ENCODE measurements at regions not wholly inside any gene's neighbourhood (a gene's known extent, or its start where the extent isn't known, plus 50 kb on each side); places are given as distances from the start of the nearest gene placed in this dataset.

GRCh38 chr7:120163449-120163848 lies 109.5 kb upstream of the KCND2 start:
- H3K27ac ChIP-seq (ENCODE audit: low read length, poor library complexity, severe bottlenecking), result no peak overlapping the region
- H4K8ac ChIP-seq (ENCODE audit: low read length), result no peak overlapping the region
- no peak overlapping the region for H2BK5ac ChIP-seq (ENCODE audit: low read depth, low read length, poor library complexity, severe bottlenecking)
- no peak overlapping the region for H3K4me3 ChIP-seq (ENCODE audit: insufficient read depth in 1 of 2, low read depth in 1 of 2, low read length in 2 of 2)
- 94% methylated on average over 4 of the region's 4 CpGs for WGBS
- H3K9me3 ChIP-seq (ENCODE audit: control insufficient read depth, low read length), result no peaks in the 10 kb centered on the region
- no peak overlapping the region for H4K91ac ChIP-seq (ENCODE audit: low read length)
- H2BK12ac ChIP-seq (ENCODE audit: low read length in 2 of 2), result no peak overlapping the region
- no peak overlapping the region for H2BK120ac ChIP-seq (ENCODE audit: low read depth, low read length)
- no peak overlapping the region for H3K9ac ChIP-seq (ENCODE audit: low read length)
- no peak overlapping the region for H2BK15ac ChIP-seq (ENCODE audit: low read depth, poor library complexity, severe bottlenecking)
- no peak for DNase-seq
- no peak overlapping the region for H3K4ac ChIP-seq (ENCODE audit: low read depth in 1 of 2, low read length in 2 of 2)
- no peak overlapping the region for H3K18ac ChIP-seq (ENCODE audit: low read depth in 1 of 2, low read length in 2 of 2)
- no peak overlapping the region for H3K23ac ChIP-seq (ENCODE audit: low read length in 2 of 2)
- H2AFZ ChIP-seq (ENCODE audit: low read depth, low read length), result no peak overlapping the region
- no peaks in the 10 kb centered on the region for H3K27me3 ChIP-seq (ENCODE audit: control insufficient read depth in 1 of 2, insufficient read depth in 1 of 2, low read length in 2 of 2)
- no peak overlapping the region for H2AK5ac ChIP-seq (ENCODE audit: low read length, severe bottlenecking)
- H3K14ac ChIP-seq (ENCODE audit: low read length in 2 of 2), result no peak overlapping the region
- H3K4me2 ChIP-seq (ENCODE audit: low read length, poor library complexity, severe bottlenecking), result no peak overlapping the region
- no peaks in the 10 kb centered on the region for H3K79me1 ChIP-seq (replicated peaks; ENCODE audit: low read length, poor library complexity, severe bottlenecking)
- H3K36me3 ChIP-seq (ENCODE audit: control insufficient read depth in 1 of 2, insufficient read depth in 2 of 2, low read depth in 1 of 2, low read length in 2 of 2), result no peaks in the 10 kb centered on the region
- H3K4me1 ChIP-seq (ENCODE audit: control insufficient read depth, insufficient read depth, low read depth, low read length), result no peaks in the 10 kb centered on the region

GRCh38 chr7:120165227-120165626 lies 107.7 kb upstream of the KCND2 start:
- no peak overlapping the region for H2BK15ac ChIP-seq (ENCODE audit: low read depth, poor library complexity, severe bottlenecking)
- no peak overlapping the region for H3K9ac ChIP-seq (ENCODE audit: low read length)
- H2AFZ ChIP-seq (ENCODE audit: low read depth, low read length), result no peak overlapping the region
- H3K18ac ChIP-seq (ENCODE audit: low read depth in 1 of 2, low read length in 2 of 2), result no peak overlapping the region
- no peak overlapping the region for H2BK5ac ChIP-seq (ENCODE audit: low read depth, low read length, poor library complexity, severe bottlenecking)
- no peak overlapping the region for H2BK120ac ChIP-seq (ENCODE audit: low read depth, low read length)
- H3K36me3 ChIP-seq (ENCODE audit: control insufficient read depth in 1 of 2, insufficient read depth in 2 of 2, low read depth in 1 of 2, low read length in 2 of 2), result no peaks in the 10 kb centered on the region
- H3K4ac ChIP-seq (ENCODE audit: low read depth in 1 of 2, low read length in 2 of 2), result no peak overlapping the region
- no peaks in the 10 kb centered on the region for H3K4me1 ChIP-seq (ENCODE audit: control insufficient read depth, insufficient read depth, low read depth, low read length)
- H4K8ac ChIP-seq (ENCODE audit: low read length), result no peak overlapping the region
- H4K91ac ChIP-seq (ENCODE audit: low read length), result no peak overlapping the region
- H2BK12ac ChIP-seq (ENCODE audit: low read length in 2 of 2), result no peak overlapping the region
- H3K79me1 ChIP-seq (replicated peaks; ENCODE audit: low read length, poor library complexity, severe bottlenecking), result no peaks in the 10 kb centered on the region
- no peak for DNase-seq
- H3K27ac ChIP-seq (ENCODE audit: low read length, poor library complexity, severe bottlenecking), result no peak overlapping the region
- H3K4me3 ChIP-seq (ENCODE audit: insufficient read depth in 1 of 2, low read depth in 1 of 2, low read length in 2 of 2), result no peak overlapping the region
- WGBS, result no CpG with 5 or more reads among the region's 2 CpGs
- H3K14ac ChIP-seq (ENCODE audit: low read length in 2 of 2), result no peak overlapping the region
- no peak overlapping the region for H3K4me2 ChIP-seq (ENCODE audit: low read length, poor library complexity, severe bottlenecking)
- no peaks in the 10 kb centered on the region for H3K9me3 ChIP-seq (ENCODE audit: control insufficient read depth, low read length)
- no peak overlapping the region for H3K23ac ChIP-seq (ENCODE audit: low read length in 2 of 2)
- H2AK5ac ChIP-seq (ENCODE audit: low read length, severe bottlenecking), result no peak overlapping the region
- H3K27me3 ChIP-seq (ENCODE audit: control insufficient read depth in 1 of 2, insufficient read depth in 1 of 2, low read length in 2 of 2), result no peaks in the 10 kb centered on the region

GRCh38 chr7:120168066-120168465 lies 104.9 kb upstream of the KCND2 start:
- no peak overlapping the region for H2BK120ac ChIP-seq (ENCODE audit: low read depth, low read length)
- H2BK12ac ChIP-seq (ENCODE audit: low read length in 2 of 2), result no peak overlapping the region
- no peaks in the 10 kb centered on the region for H3K4me1 ChIP-seq (ENCODE audit: control insufficient read depth, insufficient read depth, low read depth, low read length)
- H2AFZ ChIP-seq (ENCODE audit: low read depth, low read length), result no peak overlapping the region
- no peak overlapping the region for H3K23ac ChIP-seq (ENCODE audit: low read length in 2 of 2)
- no peaks in the 10 kb centered on the region for H3K9me3 ChIP-seq (ENCODE audit: control insufficient read depth, low read length)
- no peak overlapping the region for H2AK5ac ChIP-seq (ENCODE audit: low read length, severe bottlenecking)
- H3K9ac ChIP-seq (ENCODE audit: low read length), result peak overlapping the region; percentile 73
- no peak overlapping the region for H3K18ac ChIP-seq (ENCODE audit: low read depth in 1 of 2, low read length in 2 of 2)
- 78% methylated on average over 4 of the region's 4 CpGs for WGBS
- H3K4ac ChIP-seq (ENCODE audit: low read depth in 1 of 2, low read length in 2 of 2), result no peak overlapping the region
- H2BK15ac ChIP-seq (ENCODE audit: low read depth, poor library complexity, severe bottlenecking), result no peak overlapping the region
- H4K8ac ChIP-seq (ENCODE audit: low read length), result no peak overlapping the region
- H3K27me3 ChIP-seq (ENCODE audit: control insufficient read depth in 1 of 2, insufficient read depth in 1 of 2, low read length in 2 of 2), result no peaks in the 10 kb centered on the region
- DNase-seq, result peak; percentile 78
- no peaks in the 10 kb centered on the region for H3K36me3 ChIP-seq (ENCODE audit: control insufficient read depth in 1 of 2, insufficient read depth in 2 of 2, low read depth in 1 of 2, low read length in 2 of 2)
- no peaks in the 10 kb centered on the region for H3K79me1 ChIP-seq (replicated peaks; ENCODE audit: low read length, poor library complexity, severe bottlenecking)
- H2BK5ac ChIP-seq (ENCODE audit: low read depth, low read length, poor library complexity, severe bottlenecking), result no peak overlapping the region
- no peak overlapping the region for H3K14ac ChIP-seq (ENCODE audit: low read length in 2 of 2)
- H3K27ac ChIP-seq (ENCODE audit: low read length, poor library complexity, severe bottlenecking), result no peak overlapping the region
- H3K4me3 ChIP-seq (ENCODE audit: insufficient read depth in 1 of 2, low read depth in 1 of 2, low read length in 2 of 2), result no peak overlapping the region
- H4K91ac ChIP-seq (ENCODE audit: low read length), result no peak overlapping the region
- no peak overlapping the region for H3K4me2 ChIP-seq (ENCODE audit: low read length, poor library complexity, severe bottlenecking)

- Histone ChIP-seq H3K27me3 (ENCODE audit: control insufficient read depth in 1 of 2, insufficient read depth in 1 of 2, low read length in 2 of 2) (no peaks in the 10 kb centered on the region), H3K4me2 (ENCODE audit: low read length, poor library complexity, severe bottlenecking) (no peak overlapping the region), H2BK120ac (ENCODE audit: low read depth, low read length) (no peak overlapping the region), H3K23ac (ENCODE audit: low read length in 2 of 2) (no peak overlapping the region), H3K36me3 (ENCODE audit: control insufficient read depth in 1 of 2, insufficient read depth in 2 of 2, low read depth in 1 of 2, low read length in 2 of 2) (no peaks in the 10 kb centered on the region), H2AFZ (ENCODE audit: low read depth, low read length) (no peak overlapping the region), H3K18ac (ENCODE audit: low read depth in 1 of 2, low read length in 2 of 2) (no peak overlapping the region), H3K14ac (ENCODE audit: low read length in 2 of 2) (no peak overlapping the region), H2AK5ac (ENCODE audit: low read length, severe bottlenecking) (no peak overlapping the region), H3K79me1 (replicated peaks; ENCODE audit: low read length, poor library complexity, severe bottlenecking) (no peaks in the 10 kb centered on the region), H3K4ac (ENCODE audit: low read depth in 1 of 2, low read length in 2 of 2) (no peak overlapping the region), H3K9me3 (ENCODE audit: control insufficient read depth, low read length) (no peaks in the 10 kb centered on the region), H3K4me3 (ENCODE audit: insufficient read depth in 1 of 2, low read depth in 1 of 2, low read length in 2 of 2) (no peak overlapping the region), H3K9ac (ENCODE audit: low read length) (peak overlapping the region; percentile 71), H4K8ac (ENCODE audit: low read length) (no peak overlapping the region), H3K27ac (ENCODE audit: low read length, poor library complexity, severe bottlenecking) (no peak overlapping the region), H2BK5ac (ENCODE audit: low read depth, low read length, poor library complexity, severe bottlenecking) (no peak overlapping the region), H4K91ac (ENCODE audit: low read length) (no peak overlapping the region), H2BK15ac (ENCODE audit: low read depth, poor library complexity, severe bottlenecking) (no peak overlapping the region), H3K4me1 (ENCODE audit: control insufficient read depth, insufficient read depth, low read depth, low read length) (no peaks in the 10 kb centered on the region), H2BK12ac (ENCODE audit: low read length in 2 of 2) (no peak overlapping the region)
- no CpG with 5 or more reads among the region's 2 CpGs for WGBS
- DNase-seq, result no peak
These were observed 102.8 kb upstream of the KCND2 start for GRCh38 chr7:120169996-120170783.

All from mesenchymal stem cell (in vitro differentiated cells and primary cell).